GM12878 (cell line): ENCODE measurements at regions not wholly inside any gene's neighbourhood (a gene's known extent, or its start where the extent isn't known, plus 50 kb on each side); places are given as distances from the start of the nearest gene placed in this dataset.

Source experiments
- EP300 ChIP-seq, 2 experiments: fragments of 150-350 bp in 1 of 2; IDR thresholded peaks; 2 replicates each; pipeline ENCODE4 v1.6.1; 2011 to 2012; ENCODE audit warnings: low read depth in 2 of 2, low read length in 2 of 2, borderline replicate concordance in 1 of 2, improper control_type of control experiment in 1 of 2, inconsistent platforms in 1 of 2; ENCODE audit not compliant: control insufficient read depth in 1 of 2
- MYC ChIP-seq: IDR thresholded peaks from 2 replicates; pipeline ENCODE4 v1.6.1; 2011; ENCODE audit warnings: mild to moderate bottlenecking, low read length, moderate library complexity, inconsistent platforms; ENCODE audit not compliant: insufficient read depth, insufficient replicate concordance, insufficient read length, severe bottlenecking
- TF ChIP-seq, protein P1 (sequence below), 3 experiments: IDR thresholded peaks in 2 of 3; conservative IDR thresholded peaks in 1 of 3; 2 replicates each; pipeline ENCODE4 v1.5.1; 2011; ENCODE audit warnings: low read depth in 3 of 3, low read length in 3 of 3, mild to moderate bottlenecking in 3 of 3, control low read depth in 2 of 3, moderate library complexity in 2 of 3, inconsistent platforms in 1 of 3, mixed read lengths in 1 of 3; ENCODE audit not compliant: control insufficient read depth in 2 of 3, insufficient read depth in 1 of 3; ENCODE audit errors: extremely low read depth in 1 of 3

DNA sequence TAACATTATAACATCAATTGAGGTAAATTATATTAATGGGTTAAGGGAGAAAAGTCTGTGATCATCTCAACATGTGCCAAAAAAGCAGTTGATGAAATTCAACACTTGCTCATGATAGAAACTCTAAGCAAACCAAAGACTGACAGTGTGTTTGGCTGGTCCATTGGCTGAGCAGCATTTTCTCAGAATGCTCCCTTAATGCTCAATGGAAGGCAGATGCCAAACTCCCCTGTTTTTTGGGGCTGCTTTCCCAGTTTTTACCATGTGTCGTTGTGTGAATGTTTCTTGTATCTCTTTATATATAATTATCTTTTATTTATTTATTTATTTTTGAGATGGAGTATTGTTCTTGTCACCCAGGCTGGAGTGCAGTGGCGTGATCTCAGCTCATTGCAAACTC lies 114.7 kb downstream of the SEC23IP start:
- TF ChIP-seq MYC (no peak), EP300 (IDR thresholded peaks at IDR 0.05; ENCODE audit: borderline replicate concordance in 1 of 2, control insufficient read depth in 1 of 2, low read depth in 2 of 2, low read length in 2 of 2) (no peak)
- TF ChIP-seq, protein P1, sequence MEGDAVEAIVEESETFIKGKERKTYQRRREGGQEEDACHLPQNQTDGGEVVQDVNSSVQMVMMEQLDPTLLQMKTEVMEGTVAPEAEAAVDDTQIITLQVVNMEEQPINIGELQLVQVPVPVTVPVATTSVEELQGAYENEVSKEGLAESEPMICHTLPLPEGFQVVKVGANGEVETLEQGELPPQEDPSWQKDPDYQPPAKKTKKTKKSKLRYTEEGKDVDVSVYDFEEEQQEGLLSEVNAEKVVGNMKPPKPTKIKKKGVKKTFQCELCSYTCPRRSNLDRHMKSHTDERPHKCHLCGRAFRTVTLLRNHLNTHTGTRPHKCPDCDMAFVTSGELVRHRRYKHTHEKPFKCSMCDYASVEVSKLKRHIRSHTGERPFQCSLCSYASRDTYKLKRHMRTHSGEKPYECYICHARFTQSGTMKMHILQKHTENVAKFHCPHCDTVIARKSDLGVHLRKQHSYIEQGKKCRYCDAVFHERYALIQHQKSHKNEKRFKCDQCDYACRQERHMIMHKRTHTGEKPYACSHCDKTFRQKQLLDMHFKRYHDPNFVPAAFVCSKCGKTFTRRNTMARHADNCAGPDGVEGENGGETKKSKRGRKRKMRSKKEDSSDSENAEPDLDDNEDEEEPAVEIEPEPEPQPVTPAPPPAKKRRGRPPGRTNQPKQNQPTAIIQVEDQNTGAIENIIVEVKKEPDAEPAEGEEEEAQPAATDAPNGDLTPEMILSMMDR (IDR thresholded peaks at IDR 0.05 in 2 of 3, conservative IDR thresholded peaks at IDR 0.05 in 1 of 3; ENCODE audit: control insufficient read depth in 2 of 3, extremely low read depth in 1 of 3, insufficient read depth in 1 of 3, low read depth in 3 of 3, low read length in 3 of 3) = no peak
